ENCODE measurements at regions not wholly inside any gene's neighbourhood (a gene's known extent, or its start where the extent isn't known, plus 50 kb on each side); places are given as distances from the start of the nearest gene placed in this dataset.

- Histone ChIP-seq H3K9me3 (ENCODE audit: low read length) (no peaks in the 10 kb centered on the region), H3K4me3 (ENCODE audit: low read length) (no peak overlapping the region), H3K4me1 (ENCODE audit: insufficient read depth, low read length) (no peaks in the 10 kb centered on the region), H3K27me3 (ENCODE audit: insufficient read depth, low read length, poor library complexity, severe bottlenecking) (no peaks in the 10 kb centered on the region), H3K27ac (ENCODE audit: low read depth, low read length) (no peak overlapping the region), H3K36me3 (ENCODE audit: insufficient read depth, low read length) (no peaks in the 10 kb centered on the region)
- ChIA-PET CTCF (interaction anchor here (2.8 kb wide), 1 partner anchor 11 kb away, joined by 8 read pairs; no protein-coding TSS in a partner anchor), POLR2A (no interaction called here)
- H3K27me3 Mint-ChIP-seq: no peaks in the 10 kb centered on the region
- H3K36me3 Mint-ChIP-seq: peaks cover 0 to 3% (median 0%) of the 10 kb centered on the region in 3 donors
- H3K27ac Mint-ChIP-seq: no peak overlapping the region
- no peak overlapping the region for H3K4me3 Mint-ChIP-seq
- no peak for DNase-seq
- H3K9me3 Mint-ChIP-seq: no peaks in the 10 kb centered on the region
- no peaks in the 10 kb centered on the region for H3K4me1 Mint-ChIP-seq
These were observed 192.7 kb downstream of the ANAPC1 start for GRCh38 chr2:111691164-111691875.

GRCh38 chr2:111692311-111692710 is 191.7 kb downstream of the ANAPC1 start:
- H3K4me1 ChIP-seq (ENCODE audit: insufficient read depth, low read length): no peaks in the 10 kb centered on the region
- Mint-ChIP-seq H3K9me3 (no peaks in the 10 kb centered on the region), H3K4me1 (no peaks in the 10 kb centered on the region), H3K36me3 (peaks cover 0 to 3% (median 0%) of the 10 kb centered on the region in 3 donors), H3K4me3 (no peak overlapping the region), H3K27ac (no peak overlapping the region), H3K27me3 (no peaks in the 10 kb centered on the region)
- H3K4me3 ChIP-seq (ENCODE audit: low read length): no peak overlapping the region
- H3K27me3 ChIP-seq (ENCODE audit: insufficient read depth, low read length, poor library complexity, severe bottlenecking): no peaks in the 10 kb centered on the region
- no peak for DNase-seq
- CTCF ChIA-PET: interaction anchor here (2.8 kb wide), 1 partner anchor 10 kb away, joined by 8 read pairs; no protein-coding TSS in a partner anchor
- no peaks in the 10 kb centered on the region for H3K9me3 ChIP-seq (ENCODE audit: low read length)
- no peaks in the 10 kb centered on the region for H3K36me3 ChIP-seq (ENCODE audit: insufficient read depth, low read length)
- POLR2A ChIA-PET: no interaction called here
- no peak overlapping the region for H3K27ac ChIP-seq (ENCODE audit: low read depth, low read length)

- Mint-ChIP-seq H3K4me3 (no peak overlapping the region), H3K9me3 (no peaks in the 10 kb centered on the region), H3K27me3 (peaks cover 0 to 2% of the 10 kb centered on the region in 2 donors), H3K4me1 (peaks cover 8 to 17% (median 9%) of the 10 kb centered on the region in 3 donors), H3K36me3 (peaks cover 0 to 3% (median 0%) of the 10 kb centered on the region in 3 donors), H3K27ac (peak overlapping the region in 1 of 8 donors; percentile 1)
- Histone ChIP-seq H3K27me3 (ENCODE audit: insufficient read depth, low read length, poor library complexity, severe bottlenecking) (no peaks in the 10 kb centered on the region), H3K9me3 (ENCODE audit: low read length) (no peaks in the 10 kb centered on the region), H3K27ac (ENCODE audit: low read depth, low read length) (no peak overlapping the region), H3K4me1 (ENCODE audit: insufficient read depth, low read length) (peaks cover 5% of the 10 kb centered on the region), H3K36me3 (ENCODE audit: insufficient read depth, low read length) (no peaks in the 10 kb centered on the region), H3K4me3 (ENCODE audit: low read length) (no peak overlapping the region)
- CTCF ChIA-PET: no interaction called here
- POLR2A ChIA-PET: no interaction called here
- DNase-seq: no peak
These were observed 189.3 kb downstream of the ANAPC1 start for GRCh38 chr2:111694700-111695101.

DNA sequence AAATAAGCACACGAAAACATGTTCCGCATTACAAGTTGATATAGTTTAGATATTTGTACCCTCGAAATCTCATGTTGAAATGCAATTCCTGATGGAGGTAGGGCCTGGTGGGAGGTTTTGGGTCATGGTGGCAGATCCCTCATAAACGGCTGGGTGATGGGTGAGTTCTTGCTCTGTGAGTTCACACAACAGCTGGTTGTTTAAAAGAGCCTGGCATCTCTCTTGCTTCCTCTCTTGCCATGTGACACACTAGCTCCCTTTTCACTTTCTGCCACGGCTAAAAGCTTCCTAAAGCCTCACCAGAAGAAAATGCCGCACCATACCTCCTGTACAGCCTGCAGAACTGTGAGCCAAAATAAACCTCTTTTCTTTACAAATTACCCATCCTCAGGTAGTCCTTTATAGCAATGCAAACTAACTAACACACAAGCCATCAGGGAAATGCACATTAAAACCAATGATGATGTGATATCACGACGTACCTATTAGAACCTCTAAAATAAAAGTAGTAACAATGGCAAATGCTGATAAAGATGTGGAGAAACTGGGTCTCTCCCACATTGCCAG is 188.5 kb downstream of the ANAPC1 start:
- H3K9me3 Mint-ChIP-seq: no peaks in the 10 kb centered on the region
- no peaks in the 10 kb centered on the region for H3K36me3 ChIP-seq (ENCODE audit: insufficient read depth, low read length)
- peak overlapping the region in 1 of 8 donors; percentile 8 for H3K27ac Mint-ChIP-seq
- peaks cover 8 to 17% (median 9%) of the 10 kb centered on the region in 3 donors for H3K4me1 Mint-ChIP-seq
- DNase-seq: no peak
- H3K27me3 Mint-ChIP-seq: peaks cover 0 to 2% of the 10 kb centered on the region in 2 donors
- ChIA-PET POLR2A (no interaction called here), CTCF (no interaction called here)
- no peak overlapping the region for H3K27ac ChIP-seq (ENCODE audit: low read depth, low read length)
- H3K4me3 ChIP-seq (ENCODE audit: low read length): no peak overlapping the region
- no peak overlapping the region for H3K4me3 Mint-ChIP-seq
- peaks cover 5% of the 10 kb centered on the region for H3K4me1 ChIP-seq (ENCODE audit: insufficient read depth, low read length)
- no peaks in the 10 kb centered on the region for H3K27me3 ChIP-seq (ENCODE audit: insufficient read depth, low read length, poor library complexity, severe bottlenecking)
- no peaks in the 10 kb centered on the region for H3K9me3 ChIP-seq (ENCODE audit: low read length)
- H3K36me3 Mint-ChIP-seq: peaks cover 0 to 3% (median 0%) of the 10 kb centered on the region in 3 donors

DNA sequence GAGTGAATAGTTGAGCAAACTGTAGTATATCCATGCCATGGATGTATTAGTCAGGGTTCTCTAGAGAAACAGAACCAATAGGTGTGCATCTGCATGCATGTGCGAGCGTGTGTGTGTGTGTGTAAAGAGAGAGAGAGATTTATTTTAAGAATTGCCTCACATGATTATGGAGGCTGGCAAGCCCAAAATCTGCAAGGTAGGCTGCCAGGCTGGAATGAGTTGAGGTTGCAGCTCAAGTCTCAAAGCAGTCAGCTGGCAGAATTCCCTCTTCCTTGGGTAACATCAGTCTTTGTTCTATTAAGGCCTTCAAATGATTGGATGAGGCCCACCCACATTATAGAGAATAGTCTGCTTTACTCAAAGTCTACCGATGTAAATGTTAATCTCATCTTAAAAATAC is 187.8 kb downstream of the ANAPC1 start:
- H3K36me3 ChIP-seq (ENCODE audit: insufficient read depth, low read length): no peaks in the 10 kb centered on the region
- no peak for DNase-seq
- CTCF ChIA-PET: no interaction called here
- Mint-ChIP-seq H3K9me3 (no peaks in the 10 kb centered on the region), H3K27ac (peak overlapping the region in 1 of 8 donors; percentile 66), H3K27me3 (peaks cover 0 to 2% of the 10 kb centered on the region in 2 donors), H3K4me3 (no peak overlapping the region), H3K36me3 (peaks cover 0 to 1% (median 0%) of the 10 kb centered on the region in 3 donors), H3K4me1 (peaks cover 8 to 17% (median 9%) of the 10 kb centered on the region in 3 donors)
- POLR2A ChIA-PET: no interaction called here
- H3K4me1 ChIP-seq (ENCODE audit: insufficient read depth, low read length): peaks cover 5% of the 10 kb centered on the region
- H3K4me3 ChIP-seq (ENCODE audit: low read length): no peak overlapping the region
- H3K9me3 ChIP-seq (ENCODE audit: low read length): no peaks in the 10 kb centered on the region
- no peaks in the 10 kb centered on the region for H3K27me3 ChIP-seq (ENCODE audit: insufficient read depth, low read length, poor library complexity, severe bottlenecking)
- no peak overlapping the region for H3K27ac ChIP-seq (ENCODE audit: low read depth, low read length)

- CTCF ChIA-PET: no interaction called here
- Mint-ChIP-seq H3K4me1 (peaks cover 9 to 24% (median 17%) of the 10 kb centered on the region in 3 donors), H3K27me3 (peaks cover 0 to 4% of the 10 kb centered on the region in 2 donors), H3K27ac (no peak overlapping the region), H3K36me3 (peaks cover 0 to 1% (median 0%) of the 10 kb centered on the region in 3 donors), H3K9me3 (no peaks in the 10 kb centered on the region), H3K4me3 (no peak overlapping the region)
- Histone ChIP-seq H3K4me3 (ENCODE audit: low read length) (no peak overlapping the region), H3K36me3 (ENCODE audit: insufficient read depth, low read length) (no peaks in the 10 kb centered on the region), H3K9me3 (ENCODE audit: low read length) (no peaks in the 10 kb centered on the region), H3K27ac (ENCODE audit: low read depth, low read length) (no peak overlapping the region), H3K4me1 (ENCODE audit: insufficient read depth, low read length) (peaks cover 15% of the 10 kb centered on the region), H3K27me3 (ENCODE audit: insufficient read depth, low read length, poor library complexity, severe bottlenecking) (peaks cover 3% of the 10 kb centered on the region)
- no peak for DNase-seq
- POLR2A ChIA-PET: no interaction called here
These were observed 186.4 kb downstream of the ANAPC1 start for GRCh38 chr2:111697560-111697959.

- no peak overlapping the region for H3K4me3 Mint-ChIP-seq
- H3K27me3 ChIP-seq (ENCODE audit: insufficient read depth, low read length, poor library complexity, severe bottlenecking): peaks cover 3% of the 10 kb centered on the region
- H3K36me3 ChIP-seq (ENCODE audit: insufficient read depth, low read length): no peaks in the 10 kb centered on the region
- peak overlapping the region in 1 of 8 donors; percentile 31 for H3K27ac Mint-ChIP-seq
- peaks cover 0 to 4% of the 10 kb centered on the region in 2 donors for H3K27me3 Mint-ChIP-seq
- no peak for DNase-seq
- peaks cover 0 to 1% (median 0%) of the 10 kb centered on the region in 3 donors for H3K36me3 Mint-ChIP-seq
- ChIA-PET CTCF (no interaction called here), POLR2A (no interaction called here)
- H3K9me3 Mint-ChIP-seq: no peaks in the 10 kb centered on the region
- H3K4me3 ChIP-seq (ENCODE audit: low read length): no peak overlapping the region
- H3K9me3 ChIP-seq (ENCODE audit: low read length): no peaks in the 10 kb centered on the region
- H3K4me1 ChIP-seq (ENCODE audit: insufficient read depth, low read length): peaks cover 15% of the 10 kb centered on the region
- H3K27ac ChIP-seq (ENCODE audit: low read depth, low read length): no peak overlapping the region
- peaks cover 9 to 24% (median 17%) of the 10 kb centered on the region in 3 donors for H3K4me1 Mint-ChIP-seq
These were observed 185.9 kb downstream of the ANAPC1 start for GRCh38 chr2:111698089-111698488.

DNA sequence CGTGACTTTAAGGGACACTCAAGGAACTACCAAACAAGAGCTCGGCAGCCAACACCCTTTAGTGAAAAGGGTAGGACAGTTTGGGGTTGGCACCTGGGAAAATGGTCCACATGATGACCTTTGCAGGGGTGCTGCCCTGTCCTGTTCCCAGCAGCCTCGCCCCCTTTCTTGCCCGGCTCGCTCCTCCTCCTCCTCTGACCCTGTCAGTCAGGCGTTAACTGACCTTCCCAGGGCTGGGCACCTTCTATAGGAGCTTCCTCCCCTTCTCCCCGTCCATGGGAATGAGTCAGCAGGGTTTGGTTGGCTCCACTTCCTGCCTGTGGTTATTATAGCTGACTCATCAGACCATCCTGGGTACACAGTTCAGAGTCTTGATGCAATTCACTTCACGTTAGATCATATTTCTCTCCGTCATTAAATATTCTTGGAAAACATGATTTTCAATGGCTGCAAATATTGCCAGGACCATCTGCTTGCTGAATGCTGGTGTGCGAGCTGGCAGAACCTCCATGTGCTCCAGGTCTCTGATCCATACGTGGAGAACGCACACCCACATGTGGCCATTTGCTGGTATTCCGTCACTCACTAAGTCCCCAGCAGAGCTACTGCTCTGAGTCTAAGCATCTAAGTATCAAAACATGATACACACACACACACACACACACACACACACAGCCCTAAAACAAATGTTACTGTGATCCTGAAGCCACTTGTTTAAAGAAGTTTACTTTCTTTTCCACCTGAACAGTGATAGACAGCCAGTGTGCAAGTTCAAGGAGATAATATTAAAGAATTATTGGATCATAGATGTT is 185.0 kb downstream of the ANAPC1 start:
- H3K27ac Mint-ChIP-seq: peak overlapping the region in 5 of 8 donors; percentile 9 to 69 (median 55)
- H3K9me3 Mint-ChIP-seq: no peaks in the 10 kb centered on the region
- Histone ChIP-seq H3K4me1 (ENCODE audit: insufficient read depth, low read length) (peaks cover 15% of the 10 kb centered on the region), H3K9me3 (ENCODE audit: low read length) (no peaks in the 10 kb centered on the region), H3K4me3 (ENCODE audit: low read length) (no peak overlapping the region), H3K27ac (ENCODE audit: low read depth, low read length) (peak overlapping the region; percentile 47), H3K27me3 (ENCODE audit: insufficient read depth, low read length, poor library complexity, severe bottlenecking) (peaks cover 3% of the 10 kb centered on the region), H3K36me3 (ENCODE audit: insufficient read depth, low read length) (no peaks in the 10 kb centered on the region)
- H3K4me3 Mint-ChIP-seq: peak overlapping the region in 6 of 7 donors; percentile 58 to 76 (median 70)
- H3K36me3 Mint-ChIP-seq: peaks cover 0 to 1% (median 0%) of the 10 kb centered on the region in 3 donors
- H3K27me3 Mint-ChIP-seq: peaks cover 0 to 4% of the 10 kb centered on the region in 2 donors
- ChIA-PET POLR2A (no interaction called here), CTCF (interaction anchor here (1.2 kb wide), 1 partner anchor 12 kb away, joined by 3 read pairs; no protein-coding TSS in a partner anchor)
- peaks cover 9 to 24% (median 17%) of the 10 kb centered on the region in 3 donors for H3K4me1 Mint-ChIP-seq
- DNase-seq: peak in 4 of 5 donors; percentile 15 to 72 (median 22)

Measured in CD8-positive, alpha-beta memory T cell (primary cell).